Panc1 (cell line): ENCODE measurements at regions not wholly inside any gene's neighbourhood (a gene's known extent, or its start where the extent isn't known, plus 50 kb on each side); places are given as distances from the start of the nearest gene placed in this dataset.

Source experiments
- ATAC-seq: fragments of 200-7000 bp; cut with Tn5 transposase; 2 replicates; pipeline ENCODE4 v1.9.1; 2020; ENCODE audit warnings: mild to moderate bottlenecking, moderate library complexity
- BruUV-seq: library from RNA; stranded (reverse); fragments of 400-500 nt; replicated peaks from 2 replicates; lab custom pipeline; 2021; lab: Mats Ljungman, UMichigan
- CTCF ChIA-PET: fragments of 300-600 bp; sonication (Branson Sonifier 250); formaldehyde crosslinking; loops from one replicate; lab custom pipeline; 2022; ENCODE audit warnings: antibody characterized with exemption; lab: Charles Lee
- POLR2A ChIA-PET: fragments of 300-600 bp; sonication (Branson Sonifier 250); formaldehyde crosslinking; loops from one replicate; lab custom pipeline; 2022; ENCODE audit warnings: antibody characterized with exemption; lab: Charles Lee
- DNase-seq: peaks from one replicate; pipeline ENCODE4 v3.0.0-alpha.2; 2010; ENCODE audit warnings: low read depth, low spot score
- H3K27ac ChIP-seq: 2 replicates; pipeline ENCODE4 v1.5.1; 2011; ENCODE audit warnings: mild to moderate bottlenecking, low read length, inconsistent platforms
- H3K27me3 ChIP-seq: fragments of 200-500 bp; sonication (Bioruptor generic); 2 replicates; pipeline ENCODE4 v1.6.0; 2014; ENCODE audit warnings: low read length, inconsistent platforms; ENCODE audit not compliant: control insufficient read depth, insufficient read depth
- H3K36me3 ChIP-seq: fragments of 200-500 bp; sonication (Bioruptor generic); 2 replicates; pipeline ENCODE4 v1.5.1; 2014; ENCODE audit warnings: inconsistent platforms, mild to moderate bottlenecking, low read length, moderate library complexity; ENCODE audit not compliant: control insufficient read depth, insufficient read depth
- H3K4me1 ChIP-seq: 2 replicates; pipeline ENCODE4 v1.5.1; 2011; ENCODE audit warnings: inconsistent platforms, mild to moderate bottlenecking, low read length, moderate library complexity; ENCODE audit not compliant: control insufficient read depth, insufficient read depth
- H3K4me3 ChIP-seq, 2 experiments: 2 replicates each; pipeline ENCODE4 v1.5.1; 2011 to 2012; ENCODE audit warnings: low read depth in 2 of 2, low read length in 2 of 2, mild to moderate bottlenecking in 2 of 2, inconsistent platforms in 1 of 2, moderate library complexity in 1 of 2
- H3K9me3 ChIP-seq: fragments of 200-500 bp; sonication (Bioruptor generic); 2 replicates; pipeline ENCODE4 v1.5.1; 2014; ENCODE audit warnings: low read depth, mild to moderate bottlenecking, inconsistent platforms, low read length, moderate library complexity; ENCODE audit not compliant: control insufficient read depth, insufficient read depth
- CTCF ChIP-seq: fragments of 450-650 bp; IDR thresholded peaks from 2 replicates; pipeline ENCODE4 v1.5.1; 2017; ENCODE audit warnings: mild to moderate bottlenecking
- POLR2AphosphoS5 ChIP-seq: IDR thresholded peaks from 2 replicates; pipeline ENCODE4 v1.6.1; 2012; ENCODE audit warnings: mild to moderate bottlenecking, low read depth, low read length, moderate library complexity
- REST ChIP-seq, 2 experiments: IDR thresholded peaks; 2 replicates each; pipeline ENCODE4 v1.6.1; 2011 to 2012; ENCODE audit warnings: low read depth in 2 of 2, control low read depth in 1 of 2, low read length in 1 of 2, mild to moderate bottlenecking in 1 of 2, moderate library complexity in 1 of 2; ENCODE audit not compliant: insufficient read depth in 1 of 2
- SIN3A ChIP-seq: IDR thresholded peaks from 2 replicates; pipeline ENCODE4 v1.6.1; 2012; ENCODE audit warnings: low read depth, mild to moderate bottlenecking, low read length, moderate library complexity, borderline replicate concordance; ENCODE audit not compliant: insufficient read depth
- TCF7L2 ChIP-seq: IDR thresholded peaks from 2 replicates; pipeline ENCODE4 v1.6.1; 2011; ENCODE audit warnings: mild to moderate bottlenecking, low read depth, low read length, inconsistent platforms
- in situ Hi-C: cut with HindIII; loops from 2 replicates; pipeline ENCODE4 v1.10.0; 2016; ENCODE audit warnings: low sequenced_read_pairs, low pct_unique_long_range_greater_than_20kb
- intact Hi-C: fragments of 100-400 bp; cut with micrococcal nuclease; formaldehyde crosslinking; loops from one replicate; pipeline ENCODE4 v1.10.0; 2022; ENCODE audit not compliant: unreplicated experiment

- no peak overlapping the region for H3K4me3 ChIP-seq
- no peak for ATAC-seq
- TF ChIP-seq SIN3A (no peak), REST (IDR thresholded peaks at IDR 0.05; ENCODE audit: insufficient read depth in 1 of 2, low read depth in 2 of 2, low read length in 1 of 2) (no peak), TCF7L2 (no peak), CTCF (no peak), POLR2AphosphoS5 (no peak)
- DNase-seq = no peak
- intact Hi-C loops (no loop called here), in situ Hi-C loops (no loop called here)
- no peaks in the 10 kb centered on the region for H3K27me3 ChIP-seq
- H3K36me3 ChIP-seq = no peaks in the 10 kb centered on the region
- no peak overlapping the region for H3K27ac ChIP-seq
- CTCF ChIA-PET = no interaction called here
- H3K4me1 ChIP-seq = no peaks in the 10 kb centered on the region
- BruUV-seq = no TSS peak
- POLR2A ChIA-PET = no interaction called here
- no peaks in the 10 kb centered on the region for H3K9me3 ChIP-seq
These were observed 415.9 kb upstream of the SYT1 start for GRCh38 chr12:78448692-78449091.

GRCh38 chr12:78455991-78456390 is 408.6 kb upstream of the SYT1 start:
- Histone ChIP-seq H3K27me3 (no peaks in the 10 kb centered on the region), H3K4me3 (no peak overlapping the region), H3K36me3 (no peaks in the 10 kb centered on the region), H3K9me3 (no peaks in the 10 kb centered on the region), H3K4me1 (no peaks in the 10 kb centered on the region), H3K27ac (no peak overlapping the region)
- DNase-seq = no peak
- TF ChIP-seq POLR2AphosphoS5 (no peak), CTCF (no peak), REST (IDR thresholded peaks at IDR 0.05; ENCODE audit: insufficient read depth in 1 of 2, low read depth in 2 of 2, low read length in 1 of 2) (no peak), SIN3A (no peak), TCF7L2 (no peak)
- ATAC-seq = no peak
- POLR2A ChIA-PET = no interaction called here
- intact Hi-C loops = no loop called here
- CTCF ChIA-PET = no interaction called here
- BruUV-seq = no TSS peak
- in situ Hi-C loops = no loop called here
